Neuronal stem cell (in vitro differentiated cells): ENCODE measurements at regions not wholly inside any gene's neighbourhood (a gene's known extent, or its start where the extent isn't known, plus 50 kb on each side); places are given as distances from the start of the nearest gene placed in this dataset.
"Not testable (repeated sequence)": the region's sequence is repeated elsewhere in the genome, so short reads cannot be mapped to it uniquely, and the experiment has no call there.

ENCODE experiments used
- DNase-seq: peaks from one replicate; pipeline ENCODE4 v3.0.0-alpha.2; 2013; ENCODE audit warnings: low spot score
- H2AFZ ChIP-seq: one replicate; pipeline ENCODE4 v1.6.1; 2013; ENCODE audit warnings: mild to moderate bottlenecking, low read length, inconsistent platforms
- H2AK5ac ChIP-seq: 2 replicates; pipeline ENCODE4 v1.6.1; 2013; ENCODE audit warnings: low read depth, mild to moderate bottlenecking, inconsistent platforms, low read length, moderate library complexity, mixed read lengths
- H2BK120ac ChIP-seq: 2 replicates; pipeline ENCODE4 v1.6.1; 2013; ENCODE audit warnings: low read depth, mild to moderate bottlenecking, inconsistent platforms, low read length, moderate library complexity, mixed read lengths
- H2BK12ac ChIP-seq: one replicate; pipeline ENCODE4 v1.6.1; 2013; ENCODE audit warnings: low read length, inconsistent platforms
- H2BK15ac ChIP-seq: 2 replicates; pipeline ENCODE4 v1.6.1; 2013; ENCODE audit warnings: mild to moderate bottlenecking, low read length, inconsistent platforms, mixed read lengths
- H2BK5ac ChIP-seq: one replicate; pipeline ENCODE4 v1.6.1; 2013; ENCODE audit warnings: inconsistent platforms, mild to moderate bottlenecking, low read length, moderate library complexity
- H3K14ac ChIP-seq: one replicate; pipeline ENCODE4 v1.6.1; 2013; ENCODE audit warnings: low read length, inconsistent platforms
- H3K18ac ChIP-seq: 2 replicates; pipeline ENCODE4 v1.6.1; 2013; ENCODE audit warnings: low read length, inconsistent platforms
- H3K23ac ChIP-seq: 2 replicates; pipeline ENCODE4 v1.6.1; 2013; ENCODE audit warnings: low read depth, mild to moderate bottlenecking, mixed read lengths, low read length, inconsistent platforms; ENCODE audit not compliant: poor library complexity
- H3K27ac ChIP-seq: replicated peaks from 3 replicates; pipeline ENCODE4 v1.5.1; 2013; ENCODE audit warnings: low read length, inconsistent platforms
- H3K27me3 ChIP-seq, 3 experiments: 2 replicates each; pipeline ENCODE4 v1.6.1; 2013; ENCODE audit warnings: low read length in 3 of 3, mild to moderate bottlenecking in 2 of 3, inconsistent platforms in 1 of 3, low read depth in 1 of 3, mixed read lengths in 1 of 3, moderate library complexity in 1 of 3; ENCODE audit not compliant: control insufficient read depth in 3 of 3, insufficient read depth in 3 of 3
- H3K36me3 ChIP-seq, 2 donors: replicated peaks in 1 of 2; 2 replicates each; pipeline ENCODE4 v1.6.1; 2013; ENCODE audit warnings: low read length in 2 of 2; ENCODE audit not compliant: control insufficient read depth in 2 of 2, insufficient read depth in 2 of 2
- H3K4ac ChIP-seq: 2 replicates; pipeline ENCODE4 v1.6.1; 2013; ENCODE audit warnings: inconsistent platforms, mild to moderate bottlenecking, low read length, moderate library complexity
- H3K4me1 ChIP-seq, 2 donors: 1 replicate in 1 of 2; 2 replicates in 1 of 2; pipeline ENCODE4 v1.6.1; 2013; ENCODE audit warnings: low read length in 2 of 2, low read depth in 1 of 2; ENCODE audit not compliant: control insufficient read depth in 2 of 2, insufficient read depth in 1 of 2
- H3K4me2 ChIP-seq: one replicate; pipeline ENCODE4 v1.6.1; 2013; ENCODE audit warnings: mild to moderate bottlenecking, low read length, inconsistent platforms; ENCODE audit not compliant: insufficient read depth, poor library complexity, severe bottlenecking
- H3K4me3 ChIP-seq, 2 donors: 2 replicates each; pipeline ENCODE4 v1.5.1; 2013; ENCODE audit warnings: low read length in 2 of 2, mild to moderate bottlenecking in 2 of 2, inconsistent platforms in 1 of 2, moderate library complexity in 1 of 2
- H3K79me1 ChIP-seq: one replicate; pipeline ENCODE4 v1.6.1; 2013; ENCODE audit warnings: low read depth, mild to moderate bottlenecking, inconsistent platforms, low read length, moderate library complexity
- H3K9ac ChIP-seq: one replicate; pipeline ENCODE4 v1.6.1; 2013; ENCODE audit warnings: mild to moderate bottlenecking, low read depth, low read length, inconsistent platforms; ENCODE audit not compliant: poor library complexity
- H3K9me3 ChIP-seq, 2 donors: replicated peaks in 1 of 2; 2 replicates each; pipeline versions ENCODE3 to v1.6.1; 2013; ENCODE audit warnings: low read length in 2 of 2, mild to moderate bottlenecking in 2 of 2, inconsistent platforms in 1 of 2, low read depth in 1 of 2, mixed read lengths in 1 of 2, moderate library complexity in 1 of 2; ENCODE audit not compliant: control insufficient read depth in 2 of 2, insufficient read depth in 1 of 2
- H4K8ac ChIP-seq: one replicate; pipeline ENCODE4 v1.6.1; 2013; ENCODE audit warnings: low read depth, mild to moderate bottlenecking, inconsistent platforms, low read length, moderate library complexity
- H4K91ac ChIP-seq: one replicate; pipeline ENCODE4 v1.6.1; 2013; ENCODE audit warnings: low read length, low read depth, mild to moderate bottlenecking, inconsistent platforms; ENCODE audit not compliant: poor library complexity
- WGBS, 2 donors: extraction: QIAGEN DNeasy Blood & Tissue Kit; methylation state at CpG; one replicate each; pipeline ENCODE4 v1.1.7; 2013; ENCODE audit warnings: missing lambda C conversion rate in 2 of 2, mixed read lengths in 1 of 2; ENCODE audit not compliant: insufficient read length in 2 of 2, insufficient replicate concordance in 1 of 2; ENCODE audit errors: extremely low coverage in 2 of 2; 5-methylcytosine and 5-hydroxymethylcytosine counted together

DNA sequence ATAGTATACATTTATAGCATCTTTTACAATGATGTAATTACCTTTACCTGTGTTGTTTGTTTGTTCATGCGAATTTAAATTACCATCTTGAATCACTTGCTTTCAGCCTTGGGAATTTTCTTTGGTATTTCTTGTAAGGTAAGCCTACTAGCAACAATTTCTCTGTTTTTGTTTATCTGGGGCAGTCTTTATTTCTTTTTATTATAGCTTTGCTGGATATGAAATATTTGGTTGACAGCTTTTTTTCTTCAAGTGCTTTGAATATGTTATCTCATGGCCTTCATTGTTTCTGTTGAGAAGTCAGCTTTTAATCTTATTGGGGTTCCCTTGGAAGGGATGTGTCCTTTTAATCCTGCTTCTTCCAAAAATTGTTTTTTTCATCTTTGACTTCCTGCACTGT, 292.8 kb upstream of the EDA2R start:
- Histone ChIP-seq H3K18ac (no peak overlapping the region), H4K8ac (no peak overlapping the region), H3K23ac (no peak overlapping the region), H4K91ac (no peak overlapping the region), H3K4me1 (no peaks in the 10 kb centered on the region), H2BK120ac (no peak overlapping the region), H3K4me2 (no peak overlapping the region), H3K14ac (no peak overlapping the region), H2AK5ac (no peak overlapping the region), H3K4ac (no peak overlapping the region), H3K9me3 (no peaks in the 10 kb centered on the region), H3K27ac (no peak overlapping the region), H2AFZ (no peak overlapping the region), H3K9ac (no peak overlapping the region), H2BK5ac (no peak overlapping the region), H3K79me1 (no peaks in the 10 kb centered on the region), H3K27me3 (no peaks in the 10 kb centered on the region), H2BK12ac (no peak overlapping the region), H3K4me3 (no peak overlapping the region), H2BK15ac (no peak overlapping the region), H3K36me3 (no peaks in the 10 kb centered on the region)
- WGBS, 2 donors = no CpG with 5 or more reads among the region's 1 CpG
- DNase-seq = no peak

DNA sequence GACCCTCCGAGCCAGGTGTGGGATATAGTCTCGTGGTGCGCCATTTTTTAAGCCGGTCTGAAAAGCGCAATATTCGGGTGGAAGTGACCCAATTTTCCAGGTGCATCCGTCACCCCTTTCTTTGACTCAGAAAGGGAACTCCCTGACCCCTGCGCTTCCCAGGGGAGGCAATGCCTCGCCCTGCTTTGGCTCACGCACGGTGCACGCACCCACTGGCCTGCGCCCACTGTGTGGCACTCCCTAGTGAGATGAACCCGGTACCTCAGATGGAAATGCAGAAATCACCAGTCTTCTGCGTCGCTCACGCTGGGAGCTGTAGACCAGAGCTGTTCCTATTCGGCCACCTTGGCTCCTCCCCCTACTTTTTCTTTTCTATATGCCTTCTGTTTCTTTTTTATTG, 291.6 kb upstream of the EDA2R start:
- not testable (repeated sequence) for H2AK5ac ChIP-seq, H2AFZ ChIP-seq, H2BK15ac ChIP-seq, DNase-seq, H3K9ac ChIP-seq, H3K23ac ChIP-seq, H3K4me3 ChIP-seq, H3K79me1 ChIP-seq, H3K14ac ChIP-seq, H3K27ac ChIP-seq, H2BK120ac ChIP-seq, H2BK12ac ChIP-seq, H3K18ac ChIP-seq, H3K4me2 ChIP-seq, H3K9me3 ChIP-seq, H4K91ac ChIP-seq, H3K4me1 ChIP-seq, H3K27me3 ChIP-seq, H2BK5ac ChIP-seq, H3K4ac ChIP-seq, H3K36me3 ChIP-seq, H4K8ac ChIP-seq
- WGBS, 2 donors = no CpG with 5 or more reads among the region's 18 CpGs

DNA sequence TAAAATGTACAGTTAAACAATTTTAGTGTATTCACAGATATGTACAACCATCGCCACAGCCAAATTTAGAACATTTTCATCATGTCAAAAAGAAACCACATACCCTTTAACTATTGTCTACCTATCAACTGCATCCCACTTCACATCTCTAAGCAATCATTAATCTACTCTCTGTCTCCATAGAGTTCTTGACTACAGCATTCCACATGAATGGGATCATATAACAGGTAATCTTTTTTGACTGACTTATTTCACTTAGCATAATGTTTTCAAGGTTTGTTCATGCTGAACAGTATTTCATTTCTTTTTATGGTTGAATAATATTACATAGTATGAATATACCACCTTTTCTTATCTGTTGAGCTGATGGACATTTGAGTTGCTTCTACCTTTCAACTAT, 281.4 kb upstream of the EDA2R start:
- H3K4me3 ChIP-seq = no peak overlapping the region
- no peaks in the 10 kb centered on the region for H3K9me3 ChIP-seq
- H4K91ac ChIP-seq = no peak overlapping the region
- WGBS, 2 donors = no CpG with 5 or more reads among the region's 1 CpG
- H3K9ac ChIP-seq = no peak overlapping the region
- H3K27ac ChIP-seq = no peak overlapping the region
- no peak overlapping the region for H3K4me2 ChIP-seq
- no peak overlapping the region for H2BK12ac ChIP-seq
- H3K79me1 ChIP-seq = no peaks in the 10 kb centered on the region
- no peak overlapping the region for H2BK15ac ChIP-seq
- no peak overlapping the region for H2BK5ac ChIP-seq
- no peak overlapping the region for H4K8ac ChIP-seq
- H3K18ac ChIP-seq = no peak overlapping the region
- H3K14ac ChIP-seq = no peak overlapping the region
- no peaks in the 10 kb centered on the region for H3K4me1 ChIP-seq
- H3K27me3 ChIP-seq = no peaks in the 10 kb centered on the region
- H3K23ac ChIP-seq = no peak overlapping the region
- no peak overlapping the region for H3K4ac ChIP-seq
- H2AFZ ChIP-seq = no peak overlapping the region
- no peak for DNase-seq
- H3K36me3 ChIP-seq = no peaks in the 10 kb centered on the region
- H2AK5ac ChIP-seq = no peak overlapping the region
- H2BK120ac ChIP-seq = no peak overlapping the region

DNA sequence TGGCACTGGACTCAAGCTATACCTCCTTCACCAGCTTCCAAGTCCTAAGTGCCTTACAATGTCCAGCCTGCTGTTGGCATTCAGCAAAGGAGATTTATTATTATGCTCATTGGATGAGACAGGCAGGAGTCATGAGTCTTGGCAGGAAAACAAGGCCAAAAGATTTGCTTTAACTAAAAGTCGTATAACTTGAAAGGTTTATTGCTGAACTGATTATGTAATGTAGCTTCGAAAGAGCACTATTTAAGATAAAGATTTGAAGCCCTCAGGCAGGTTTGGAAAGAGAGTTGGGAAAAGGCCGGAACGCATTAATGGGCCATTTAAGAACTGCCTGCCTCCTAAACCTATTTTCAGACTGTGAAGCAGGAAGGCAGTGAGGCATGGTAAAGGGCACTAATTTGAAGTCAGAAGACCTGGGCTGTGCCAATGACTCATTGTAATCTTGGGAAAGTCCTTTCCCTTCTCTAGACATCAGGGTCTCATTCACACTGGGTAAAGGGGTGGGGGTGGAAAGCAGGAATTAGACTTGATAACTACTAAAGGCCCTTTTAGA, 280.5 kb upstream of the EDA2R start:
- Histone ChIP-seq H2AFZ (no peak overlapping the region), H4K8ac (no peak overlapping the region), H2BK120ac (no peak overlapping the region), H3K27me3 (peaks cover 0 to 3% (median 0%) of the 10 kb centered on the region in 3 experiments), H3K4ac (no peak overlapping the region), H4K91ac (no peak overlapping the region), H3K79me1 (no peaks in the 10 kb centered on the region), H3K36me3 (no peaks in the 10 kb centered on the region), H3K9ac (no peak overlapping the region), H3K27ac (no peak overlapping the region), H3K18ac (no peak overlapping the region), H3K23ac (no peak overlapping the region), H3K4me1 (no peaks in the 10 kb centered on the region), H3K4me3 (no peak overlapping the region), H2BK15ac (no peak overlapping the region), H2AK5ac (no peak overlapping the region), H3K9me3 (no peaks in the 10 kb centered on the region), H2BK12ac (no peak overlapping the region), H2BK5ac (no peak overlapping the region), H3K14ac (no peak overlapping the region), H3K4me2 (no peak overlapping the region)
- WGBS, 2 donors = no CpG with 5 or more reads among the region's 4 CpGs
- no peak for DNase-seq
